ENCODE measurements at regions not wholly inside any gene's neighbourhood (a gene's known extent, or its start where the extent isn't known, plus 50 kb on each side); places are given as distances from the start of the nearest gene placed in this dataset.

GRCh38 chr12:107558816-107559382 is 126.7 kb upstream of the PWP1 start:
- Histone ChIP-seq H3K36me3 (ENCODE audit: control insufficient read depth in 2 of 2, insufficient read depth in 2 of 2, low read length in 2 of 2) (no peaks in the 10 kb centered on the region), H3K27ac (ENCODE audit: low read length) (no peak overlapping the region), H3K4me3 (ENCODE audit: low read length in 2 of 2) (no peak overlapping the region), H3K27me3 (ENCODE audit: control insufficient read depth in 1 of 2, insufficient read depth in 2 of 2, low read length in 2 of 2) (peaks cover 0 to 7% of the 10 kb centered on the region in 2 donors), H3K9ac (ENCODE audit: low read length in 2 of 2) (no peak overlapping the region), H3K4me1 (ENCODE audit: control insufficient read depth, insufficient read depth, low read length) (no peaks in the 10 kb centered on the region), H3K9me3 (ENCODE audit: control insufficient read depth in 2 of 2, low read length in 2 of 2) (no peaks in the 10 kb centered on the region)

DNA sequence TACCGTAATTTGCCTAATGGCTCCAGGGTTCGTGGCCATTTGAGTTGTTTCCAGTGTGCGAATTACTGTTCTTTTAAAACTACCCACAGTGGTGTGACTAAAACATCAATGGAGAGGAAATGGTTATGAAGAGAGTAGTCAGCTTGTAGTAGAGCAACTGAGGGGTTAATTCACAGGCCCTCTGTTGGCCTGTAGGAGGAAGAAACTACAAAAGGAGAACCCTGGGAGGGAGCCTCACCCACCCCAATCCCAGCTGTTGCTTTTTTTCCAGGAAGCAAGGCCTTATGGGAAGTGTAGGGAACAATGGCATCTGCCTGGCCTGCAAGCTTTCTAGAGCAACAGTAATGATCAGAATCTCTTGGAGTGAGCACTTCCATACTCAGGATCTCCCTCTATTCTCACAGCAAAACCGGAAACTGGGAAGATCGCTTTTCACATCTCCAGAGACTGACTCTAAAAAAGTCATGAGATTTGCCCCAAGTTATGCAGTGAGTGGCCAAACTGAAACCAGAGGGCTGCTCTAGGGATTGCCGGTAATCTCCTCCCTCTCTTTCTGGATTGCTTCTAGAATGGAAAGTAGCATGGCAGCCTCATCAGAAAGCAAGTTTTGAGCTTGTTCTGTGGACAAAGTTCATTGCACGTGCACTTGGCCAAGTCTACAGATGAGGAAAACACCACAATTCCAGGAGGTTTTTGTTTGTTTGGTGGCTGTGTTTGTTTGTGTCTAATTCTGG is 125.3 kb upstream of the PWP1 start:
- H3K9ac ChIP-seq (ENCODE audit: low read length in 2 of 2), result no peak overlapping the region
- H3K27ac ChIP-seq (ENCODE audit: low read length), result no peak overlapping the region
- H3K4me3 ChIP-seq (ENCODE audit: low read length in 2 of 2), result no peak overlapping the region

GRCh38 chr12:107560899-107561285 is 124.7 kb upstream of the PWP1 start:
- no peak overlapping the region for H3K27ac ChIP-seq (ENCODE audit: low read length)
- no peak overlapping the region for H3K9ac ChIP-seq (ENCODE audit: low read length in 2 of 2)
- H3K9me3 ChIP-seq (ENCODE audit: control insufficient read depth in 2 of 2, low read length in 2 of 2), result no peaks in the 10 kb centered on the region
- H3K4me3 ChIP-seq (ENCODE audit: low read length in 2 of 2), result no peak overlapping the region
- no peaks in the 10 kb centered on the region for H3K36me3 ChIP-seq (ENCODE audit: control insufficient read depth in 2 of 2, insufficient read depth in 2 of 2, low read length in 2 of 2)
- H3K27me3 ChIP-seq (ENCODE audit: control insufficient read depth in 1 of 2, insufficient read depth in 2 of 2, low read length in 2 of 2), result peaks cover 0 to 6% of the 10 kb centered on the region in 2 donors
- no peaks in the 10 kb centered on the region for H3K4me1 ChIP-seq (ENCODE audit: control insufficient read depth, insufficient read depth, low read length)

More for the DNA sequence above, 125.3 kb upstream of the PWP1 start:
- Histone ChIP-seq H3K27me3 (ENCODE audit: control insufficient read depth in 1 of 2, insufficient read depth in 2 of 2, low read length in 2 of 2) (peaks cover 0 to 9% of the 10 kb centered on the region in 2 donors), H3K9me3 (ENCODE audit: control insufficient read depth in 2 of 2, low read length in 2 of 2) (no peaks in the 10 kb centered on the region), H3K36me3 (ENCODE audit: control insufficient read depth in 2 of 2, insufficient read depth in 2 of 2, low read length in 2 of 2) (no peaks in the 10 kb centered on the region), H3K4me1 (ENCODE audit: control insufficient read depth, insufficient read depth, low read length) (no peaks in the 10 kb centered on the region)

DNA sequence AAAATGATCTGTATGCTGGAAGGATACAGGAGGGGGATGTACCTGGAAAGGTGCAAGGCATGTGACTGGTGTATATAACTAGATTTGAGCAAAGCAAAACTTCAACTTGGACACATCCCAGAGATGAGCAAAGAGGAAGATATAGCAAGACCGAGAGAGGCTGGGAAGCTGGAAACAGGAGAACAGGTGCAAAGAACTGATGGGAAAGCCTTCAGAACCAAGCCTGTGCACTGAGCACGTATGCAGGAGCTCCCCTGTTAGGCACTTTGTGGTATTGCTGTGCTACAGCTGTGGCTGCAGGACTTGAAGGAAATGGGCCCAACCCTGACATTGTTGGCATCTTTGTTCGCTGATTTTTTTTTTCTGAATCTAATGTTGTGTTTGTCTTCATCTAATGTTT is 120.7 kb upstream of the PWP1 start:
- Histone ChIP-seq H3K9me3 (ENCODE audit: control insufficient read depth in 2 of 2, low read length in 2 of 2) (no peaks in the 10 kb centered on the region), H3K27ac (ENCODE audit: low read length) (no peak overlapping the region), H3K36me3 (ENCODE audit: control insufficient read depth in 2 of 2, insufficient read depth in 2 of 2, low read length in 2 of 2) (no peaks in the 10 kb centered on the region), H3K4me3 (ENCODE audit: low read length in 2 of 2) (no peak overlapping the region), H3K27me3 (ENCODE audit: control insufficient read depth in 1 of 2, insufficient read depth in 2 of 2, low read length in 2 of 2) (peaks cover 0 to 4% of the 10 kb centered on the region in 2 donors), H3K4me1 (ENCODE audit: control insufficient read depth, insufficient read depth, low read length) (no peaks in the 10 kb centered on the region), H3K9ac (ENCODE audit: low read length in 2 of 2) (no peak overlapping the region)

GRCh38 chr12:107565551-107565950 is 120.0 kb upstream of the PWP1 start:
- H3K4me3 ChIP-seq (ENCODE audit: low read length in 2 of 2), result no peak overlapping the region
- H3K9ac ChIP-seq (ENCODE audit: low read length in 2 of 2), result no peak overlapping the region
- H3K9me3 ChIP-seq (ENCODE audit: control insufficient read depth in 2 of 2, low read length in 2 of 2), result no peaks in the 10 kb centered on the region
- no peaks in the 10 kb centered on the region for H3K4me1 ChIP-seq (ENCODE audit: control insufficient read depth, insufficient read depth, low read length)
- H3K36me3 ChIP-seq (ENCODE audit: control insufficient read depth in 2 of 2, insufficient read depth in 2 of 2, low read length in 2 of 2), result no peaks in the 10 kb centered on the region
- no peak overlapping the region for H3K27ac ChIP-seq (ENCODE audit: low read length)
- peaks cover 0 to 4% of the 10 kb centered on the region in 2 donors for H3K27me3 ChIP-seq (ENCODE audit: control insufficient read depth in 1 of 2, insufficient read depth in 2 of 2, low read length in 2 of 2)

DNA sequence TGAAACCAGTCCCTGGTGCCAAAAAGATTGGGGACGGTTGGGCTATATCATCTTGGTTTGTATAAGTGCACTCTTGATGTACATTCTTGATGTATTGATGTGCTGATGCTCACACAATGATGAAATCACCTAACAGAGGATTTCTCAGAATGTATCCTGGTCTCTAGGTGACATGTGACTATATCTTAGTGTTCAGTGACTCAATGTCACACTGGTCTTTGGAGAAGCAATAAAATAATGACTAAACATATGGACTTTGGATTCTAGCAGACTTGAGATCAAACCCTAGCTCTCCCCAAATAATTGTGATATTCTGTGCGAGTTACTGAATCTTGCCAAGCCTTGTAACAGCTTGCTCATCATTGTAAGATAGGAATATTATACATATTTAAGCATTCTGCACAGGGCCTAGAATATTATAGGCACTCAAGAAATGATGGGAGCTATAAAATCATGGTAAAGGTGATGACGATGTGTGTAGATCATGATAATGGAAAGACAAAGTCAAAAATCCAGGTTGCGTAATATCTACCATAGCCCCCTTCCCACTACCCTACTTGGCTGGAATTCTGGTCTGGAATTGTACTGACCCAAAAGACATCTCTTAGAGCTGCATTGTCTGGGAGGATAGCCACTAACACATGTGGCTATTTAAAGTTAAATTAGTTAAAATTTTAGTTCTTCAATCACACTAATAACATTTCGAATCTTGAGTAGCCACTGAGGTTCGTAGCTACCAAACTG is 117.6 kb upstream of the PWP1 start:
- H3K27me3 ChIP-seq (ENCODE audit: control insufficient read depth in 1 of 2, insufficient read depth in 2 of 2, low read length in 2 of 2), result peaks cover 0 to 6% of the 10 kb centered on the region in 2 donors
- H3K9me3 ChIP-seq (ENCODE audit: control insufficient read depth in 2 of 2, low read length in 2 of 2), result peaks cover 0 to 4% of the 10 kb centered on the region in 2 donors
- no peaks in the 10 kb centered on the region for H3K4me1 ChIP-seq (ENCODE audit: control insufficient read depth, insufficient read depth, low read length)
- no peak overlapping the region for H3K27ac ChIP-seq (ENCODE audit: low read length)
- no peaks in the 10 kb centered on the region for H3K36me3 ChIP-seq (ENCODE audit: control insufficient read depth in 2 of 2, insufficient read depth in 2 of 2, low read length in 2 of 2)
- no peak overlapping the region for H3K4me3 ChIP-seq (ENCODE audit: low read length in 2 of 2)
- no peak overlapping the region for H3K9ac ChIP-seq (ENCODE audit: low read length in 2 of 2)

DNA sequence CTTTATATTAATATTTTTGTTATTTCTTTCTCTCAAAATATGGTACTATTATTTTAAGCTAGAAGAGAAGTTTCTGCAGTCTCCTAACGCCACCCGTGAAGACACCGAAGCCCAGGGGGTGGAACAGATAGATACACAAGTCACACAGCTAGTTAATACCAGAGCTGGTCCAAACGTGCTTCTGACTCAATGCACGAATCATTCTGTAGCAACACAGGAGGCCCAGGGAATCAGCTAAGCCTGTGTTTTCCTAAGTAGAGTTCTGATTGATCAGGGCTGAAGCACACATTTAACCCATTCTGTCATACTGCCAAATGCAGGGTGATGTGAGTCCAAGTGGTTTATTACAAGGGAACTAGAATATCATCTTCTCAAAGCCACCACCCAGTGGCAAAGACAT is 116.9 kb upstream of the PWP1 start:
- no peak overlapping the region for H3K9ac ChIP-seq (ENCODE audit: low read length in 2 of 2)
- H3K36me3 ChIP-seq (ENCODE audit: control insufficient read depth in 2 of 2, insufficient read depth in 2 of 2, low read length in 2 of 2), result no peaks in the 10 kb centered on the region
- H3K4me1 ChIP-seq (ENCODE audit: control insufficient read depth, insufficient read depth, low read length), result no peaks in the 10 kb centered on the region
- no peak overlapping the region for H3K27ac ChIP-seq (ENCODE audit: low read length)
- no peak overlapping the region for H3K4me3 ChIP-seq (ENCODE audit: low read length in 2 of 2)
- peaks cover 0 to 6% of the 10 kb centered on the region in 2 donors for H3K27me3 ChIP-seq (ENCODE audit: control insufficient read depth in 1 of 2, insufficient read depth in 2 of 2, low read length in 2 of 2)
- peaks cover 0 to 4% of the 10 kb centered on the region in 2 donors for H3K9me3 ChIP-seq (ENCODE audit: control insufficient read depth in 2 of 2, low read length in 2 of 2)

DNA sequence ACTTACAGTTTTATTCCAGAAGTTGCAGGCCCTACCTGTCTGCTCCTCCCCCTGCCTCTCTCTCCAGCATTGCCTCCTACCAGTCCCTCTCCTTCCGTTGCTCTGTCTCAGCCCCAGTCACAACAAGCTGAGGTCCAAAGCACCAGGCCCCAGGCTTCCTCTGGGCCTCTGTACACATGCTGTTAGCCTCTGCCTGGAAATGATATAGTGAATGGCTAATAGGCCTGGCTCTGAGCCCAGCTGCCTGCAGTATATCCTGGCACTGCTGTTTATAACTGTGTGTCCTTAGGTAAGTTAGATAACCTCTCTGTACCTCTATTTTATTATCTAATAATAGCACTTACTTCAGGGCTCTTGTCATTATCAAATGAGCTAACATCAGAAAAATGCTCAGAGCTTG is 114.9 kb upstream of the PWP1 start:
- Histone ChIP-seq H3K4me3 (ENCODE audit: low read length in 2 of 2) (no peak overlapping the region), H3K9ac (ENCODE audit: low read length in 2 of 2) (no peak overlapping the region), H3K4me1 (ENCODE audit: control insufficient read depth, insufficient read depth, low read length) (no peaks in the 10 kb centered on the region), H3K27me3 (ENCODE audit: control insufficient read depth in 1 of 2, insufficient read depth in 2 of 2, low read length in 2 of 2) (peaks cover 0 to 4% of the 10 kb centered on the region in 2 donors), H3K9me3 (ENCODE audit: control insufficient read depth in 2 of 2, low read length in 2 of 2) (peaks cover 0 to 4% of the 10 kb centered on the region in 2 donors), H3K36me3 (ENCODE audit: control insufficient read depth in 2 of 2, insufficient read depth in 2 of 2, low read length in 2 of 2) (no peaks in the 10 kb centered on the region), H3K27ac (ENCODE audit: low read length) (no peak overlapping the region)

DNA sequence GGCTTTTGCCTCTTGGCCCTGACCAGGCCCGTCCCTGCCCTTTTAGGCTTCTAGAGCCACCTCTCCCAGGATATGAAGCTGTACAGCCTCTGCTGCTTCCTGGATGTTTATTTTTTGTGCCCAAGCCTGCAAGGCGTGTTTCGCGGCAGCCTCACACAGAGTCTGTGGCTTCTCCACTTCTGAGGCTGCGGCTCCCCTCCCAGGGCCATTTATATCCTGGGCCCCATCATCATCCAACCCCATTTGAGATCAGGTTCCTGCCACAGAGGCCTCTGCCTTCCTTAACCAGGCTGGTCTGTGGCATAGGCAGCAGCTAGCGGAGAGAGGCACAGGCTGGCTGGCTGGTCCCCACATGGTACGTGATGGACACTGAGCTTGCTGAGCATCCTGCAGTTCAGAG is 114.1 kb upstream of the PWP1 start:
- H3K27ac ChIP-seq (ENCODE audit: low read length), result no peak overlapping the region
- H3K36me3 ChIP-seq (ENCODE audit: control insufficient read depth in 2 of 2, insufficient read depth in 2 of 2, low read length in 2 of 2), result no peaks in the 10 kb centered on the region
- H3K4me3 ChIP-seq (ENCODE audit: low read length in 2 of 2), result no peak overlapping the region
- H3K27me3 ChIP-seq (ENCODE audit: control insufficient read depth in 1 of 2, insufficient read depth in 2 of 2, low read length in 2 of 2), result peaks cover 0 to 4% of the 10 kb centered on the region in 2 donors
- H3K4me1 ChIP-seq (ENCODE audit: control insufficient read depth, insufficient read depth, low read length), result no peaks in the 10 kb centered on the region
- no peak overlapping the region for H3K9ac ChIP-seq (ENCODE audit: low read length in 2 of 2)
- H3K9me3 ChIP-seq (ENCODE audit: control insufficient read depth in 2 of 2, low read length in 2 of 2), result peaks cover 0 to 4% of the 10 kb centered on the region in 2 donors

- no peak overlapping the region for H3K4me3 ChIP-seq (ENCODE audit: low read length in 2 of 2)
- H3K36me3 ChIP-seq (ENCODE audit: control insufficient read depth in 2 of 2, insufficient read depth in 2 of 2, low read length in 2 of 2), result no peaks in the 10 kb centered on the region
- H3K27me3 ChIP-seq (ENCODE audit: control insufficient read depth in 1 of 2, insufficient read depth in 2 of 2, low read length in 2 of 2), result peaks cover 2 to 6% of the 10 kb centered on the region in 2 donors
- no peaks in the 10 kb centered on the region for H3K4me1 ChIP-seq (ENCODE audit: control insufficient read depth, insufficient read depth, low read length)
- H3K27ac ChIP-seq (ENCODE audit: low read length), result no peak overlapping the region
- H3K9ac ChIP-seq (ENCODE audit: low read length in 2 of 2), result no peak overlapping the region
- peaks cover 0 to 4% of the 10 kb centered on the region in 2 donors for H3K9me3 ChIP-seq (ENCODE audit: control insufficient read depth in 2 of 2, low read length in 2 of 2)
Observed at GRCh38 chr12:107574691-107575090, 110.9 kb upstream of the PWP1 start.
